ENCODE measurements at regions not wholly inside any gene's neighbourhood (a gene's known extent, or its start where the extent isn't known, plus 50 kb on each side); places are given as distances from the start of the nearest gene placed in this dataset.

- TF ChIP-seq CTCF (IDR thresholded peaks at IDR 0.05 in 8 of 11, conservative IDR thresholded peaks at IDR 0.05 in 3 of 11) (no peak), POLR2AphosphoS5 (IDR thresholded peaks at IDR 0.05) (no peak), POLR2A (IDR thresholded peaks at IDR 0.05) (no peak)
Observed at GRCh38 chr3:178060407-178060806, 475.8 kb upstream of the KCNMB2 start.

All from spleen (tissue), 7 donors.